Kidney (tissue), 13 donors: ENCODE measurements at regions not wholly inside any gene's neighbourhood (a gene's known extent, or its start where the extent isn't known, plus 50 kb on each side); places are given as distances from the start of the nearest gene placed in this dataset.

ENCODE experiments used
- DNase-seq, 5 donors: peaks; one replicate each; pipeline ENCODE4 v3.0.0-alpha.2; 2013 to 2020
- FAIRE-seq: peaks from 2 replicates; lab custom pipeline; 2012; peaks lifted over from hg19 to GRCh38; lab: Jason Lieb, UNC
- H3K27ac ChIP-seq, 2 donors: one replicate each; pipeline ENCODE4 v1.7.0; 2013; ENCODE audit warnings: low read depth in 2 of 2, low read length in 2 of 2, inconsistent platforms in 1 of 2
- H3K27me3 ChIP-seq: one replicate; pipeline ENCODE4 v1.7.1; 2013; ENCODE audit warnings: low read length, inconsistent platforms; ENCODE audit not compliant: control insufficient read depth, insufficient read depth
- H3K36me3 ChIP-seq, 3 donors: one replicate each; pipeline versions ENCODE4 v1.7.0 to v1.7.1; 2013; ENCODE audit warnings: low read length in 3 of 3, control low read depth in 1 of 3, inconsistent platforms in 1 of 3; ENCODE audit not compliant: insufficient read depth in 3 of 3, control insufficient read depth in 2 of 3
- H3K4me1 ChIP-seq, 3 donors: one replicate each; pipeline versions ENCODE4 v1.7.0 to v1.7.1; 2013; ENCODE audit warnings: low read length in 3 of 3, inconsistent platforms in 1 of 3, low read depth in 1 of 3; ENCODE audit not compliant: control insufficient read depth in 2 of 3, insufficient read depth in 2 of 3
- H3K4me3 ChIP-seq, 3 donors: one replicate each; pipeline versions ENCODE4 v1.7.0 to v1.8.1; 2013; ENCODE audit warnings: low read length in 3 of 3, control low read depth in 1 of 3, inconsistent platforms in 1 of 3
- H3K9ac ChIP-seq, 3 donors: one replicate each; pipeline versions ENCODE4 v1.7.0 to v1.7.1; 2013; ENCODE audit warnings: low read length in 3 of 3, control low read depth in 1 of 3, inconsistent platforms in 1 of 3
- H3K9me3 ChIP-seq, 3 donors: one replicate each; pipeline versions ENCODE4 v1.7.0 to v1.7.1; 2013; ENCODE audit warnings: low read length in 3 of 3, control low read depth in 1 of 3, inconsistent platforms in 1 of 3; ENCODE audit not compliant: control insufficient read depth in 2 of 3, insufficient read depth in 1 of 3
- CTCF ChIP-seq: IDR thresholded peaks from 3 replicates; pipeline ENCODE4 v1.5.1; 2012; ENCODE audit warnings: mild to moderate bottlenecking, moderate library complexity, borderline replicate concordance; ENCODE audit not compliant: insufficient read depth; ENCODE audit errors: extremely low read depth
- intact Hi-C: fragments of 100-400 bp; cut with DNase I; formaldehyde crosslinking; loops from one replicate; pipeline ENCODE4 v1.11.1; 2022
- donor health status: control.
- donor health status: control.
- donor health status: control.
- donor health status: control.
- donor health status: control.
- donor health status: DM: yes; HTN: yes; CAD: no.
- donor health status: Normal renal cell carcinoma (clear cell type).

GRCh38 chr15:53437366-53437765 is 322.1 kb downstream of the WDR72 start:
- no peak for FAIRE-seq
- Histone ChIP-seq H3K4me1 (peaks cover 0 to 2% (median 0%) of the 10 kb centered on the region in 3 donors), H3K9ac (no peak overlapping the region), H3K27ac (no peak overlapping the region), H3K9me3 (no peaks in the 10 kb centered on the region), H3K4me3 (no peak overlapping the region), H3K27me3 (no peaks in the 10 kb centered on the region), H3K36me3 (no peaks in the 10 kb centered on the region)
- intact Hi-C loops, result no loop called here
- DNase-seq, result no peak
- no peak for TF ChIP-seq CTCF

DNA sequence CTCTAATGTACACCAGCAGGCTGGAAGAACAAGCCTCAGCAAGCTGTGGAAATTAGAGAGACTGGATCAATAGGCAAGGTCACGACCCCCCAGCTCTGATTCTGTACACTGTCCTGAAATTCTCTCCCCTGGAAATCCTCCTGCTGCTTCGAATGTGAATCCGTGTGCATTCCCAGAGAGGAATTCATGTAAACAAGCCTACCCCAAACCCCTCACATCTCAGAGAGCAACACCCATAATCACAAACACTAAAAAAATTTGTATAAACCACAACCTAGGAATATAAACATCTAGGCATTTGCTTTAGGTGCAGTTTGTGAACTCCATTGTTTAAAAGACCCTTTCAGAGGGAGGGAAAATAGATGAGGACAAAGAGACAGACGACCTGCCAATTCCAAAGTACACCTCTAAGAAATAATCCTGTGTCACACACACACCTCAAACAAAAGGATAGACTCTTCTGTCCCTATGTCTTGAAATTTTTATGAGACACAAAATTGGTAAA is 325.2 kb downstream of the WDR72 start:
- FAIRE-seq (no peak), DNase-seq (no peak)
- no peak overlapping the region for H3K27ac ChIP-seq
- intact Hi-C loops, result no loop called here
- no peak overlapping the region for H3K9ac ChIP-seq
- peaks cover 0 to 2% (median 0%) of the 10 kb centered on the region in 3 donors for H3K4me1 ChIP-seq
- H3K27me3 ChIP-seq, result no peaks in the 10 kb centered on the region
- no peaks in the 10 kb centered on the region for H3K36me3 ChIP-seq
- H3K9me3 ChIP-seq, result no peaks in the 10 kb centered on the region
- no peak overlapping the region for H3K4me3 ChIP-seq
- TF ChIP-seq CTCF, result no peak

DNA sequence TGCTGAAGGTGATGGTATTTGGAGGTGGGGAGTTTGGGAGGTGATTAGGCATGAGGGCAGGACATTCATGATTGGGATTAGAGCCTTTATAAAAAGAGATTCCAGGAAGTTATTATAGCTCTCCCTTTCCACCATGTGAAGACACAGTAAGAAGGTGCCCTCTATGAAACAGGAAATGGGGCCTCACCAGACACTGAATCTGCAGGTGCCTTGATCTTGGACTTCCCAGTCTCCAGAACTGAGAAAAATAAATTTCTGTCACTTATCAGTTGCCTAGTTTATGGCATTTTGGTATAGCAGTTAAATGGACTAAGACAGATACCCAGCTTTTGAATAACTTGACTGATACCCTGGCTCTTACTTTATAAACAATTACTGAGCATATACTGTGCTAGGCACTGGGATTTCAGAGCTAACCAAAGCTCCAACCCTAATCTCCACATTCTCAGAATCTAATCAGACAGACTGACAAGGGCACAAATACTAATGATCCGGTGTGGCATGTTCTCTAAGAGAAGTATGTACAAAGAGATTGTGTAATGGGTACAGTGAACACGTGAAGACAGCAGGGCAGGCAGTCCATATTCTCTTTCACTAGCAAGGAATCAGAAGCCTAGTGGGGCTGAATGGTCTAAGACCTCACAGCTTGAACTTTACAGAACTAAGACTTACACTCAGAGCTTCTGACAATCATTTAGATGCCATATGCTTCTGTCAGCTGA is 343.1 kb downstream of the WDR72 start:
- H3K36me3 ChIP-seq, result no peaks in the 10 kb centered on the region
- no peaks in the 10 kb centered on the region for H3K9me3 ChIP-seq
- H3K4me1 ChIP-seq, result no peaks in the 10 kb centered on the region
- intact Hi-C loops, result no loop called here
- H3K4me3 ChIP-seq, result no peak overlapping the region
- H3K27ac ChIP-seq, result no peak overlapping the region
- no peak for TF ChIP-seq CTCF
- DNase-seq, result no peak
- FAIRE-seq, result no peak
- no peak overlapping the region for H3K9ac ChIP-seq
- no peaks in the 10 kb centered on the region for H3K27me3 ChIP-seq
